HEK293 (cell line): ENCODE measurements at regions not wholly inside any gene's neighbourhood (a gene's known extent, or its start where the extent isn't known, plus 50 kb on each side); places are given as distances from the start of the nearest gene placed in this dataset.

Source experiments
- EGR2 ChIP-seq: fragments of 450-650 bp; formaldehyde crosslinking; IDR thresholded peaks from 2 replicates; pipeline ENCODE4 v1.5.1; 2016; ENCODE audit warnings: low read depth, missing biosample characterization, missing genetic modification characterization
- GLI2 ChIP-seq: fragments of 450-650 bp; formaldehyde crosslinking; IDR thresholded peaks from 2 replicates; pipeline ENCODE4; 2017; ENCODE audit warnings: missing biosample characterization, missing genetic modification characterization, low read depth, borderline replicate concordance
- GLIS1 ChIP-seq: fragments of 450-650 bp; formaldehyde crosslinking; IDR thresholded peaks from 2 replicates; pipeline ENCODE4 v1.5.1; 2016; ENCODE audit warnings: missing biosample characterization, missing genetic modification characterization
- SP2 ChIP-seq: fragments of 450-650 bp; formaldehyde crosslinking; IDR thresholded peaks from 2 replicates; pipeline ENCODE4 v1.5.1; 2016; ENCODE audit warnings: missing biosample characterization, missing genetic modification characterization
- SP3 ChIP-seq: fragments of 450-650 bp; formaldehyde crosslinking; IDR thresholded peaks from 2 replicates; pipeline ENCODE4 v1.5.1; 2016; ENCODE audit warnings: missing biosample characterization, missing genetic modification characterization
- ZBTB17 ChIP-seq: fragments of 450-650 bp; formaldehyde crosslinking; IDR thresholded peaks from 2 replicates; pipeline ENCODE4 v1.5.1; 2016; ENCODE audit warnings: missing biosample characterization, missing genetic modification characterization
- ZBTB20 ChIP-seq: fragments of 450-650 bp; formaldehyde crosslinking; IDR thresholded peaks from 2 replicates; pipeline ENCODE4 v1.5.1; 2016; ENCODE audit warnings: missing biosample characterization, missing genetic modification characterization
- ZBTB21 ChIP-seq: fragments of 450-650 bp; formaldehyde crosslinking; IDR thresholded peaks from 2 replicates; pipeline ENCODE4 v1.5.1; 2017; ENCODE audit warnings: missing biosample characterization, missing genetic modification characterization
- ZBTB48 ChIP-seq: fragments of 450-650 bp; formaldehyde crosslinking; IDR thresholded peaks from 2 replicates; pipeline ENCODE4 v1.5.1; 2016; ENCODE audit warnings: missing biosample characterization, missing genetic modification characterization
- ZBTB8A ChIP-seq: fragments of 450-650 bp; formaldehyde crosslinking; IDR thresholded peaks from 2 replicates; pipeline ENCODE4 v1.5.1; 2016; ENCODE audit warnings: missing biosample characterization, missing genetic modification characterization
- ZEB2 ChIP-seq: fragments of 450-650 bp; formaldehyde crosslinking; IDR thresholded peaks from 2 replicates; pipeline ENCODE4 v1.5.1; 2016; ENCODE audit warnings: missing biosample characterization, missing genetic modification characterization
- ZFP69B ChIP-seq: fragments of 450-650 bp; formaldehyde crosslinking; IDR thresholded peaks from 2 replicates; pipeline ENCODE4 v1.5.1; 2016; ENCODE audit warnings: missing biosample characterization, missing genetic modification characterization
- ZIC2 ChIP-seq: fragments of 450-650 bp; formaldehyde crosslinking; IDR thresholded peaks from 2 replicates; pipeline ENCODE4 v1.5.1; 2016; ENCODE audit warnings: missing biosample characterization, missing genetic modification characterization
- ZNF132 ChIP-seq: fragments of 450-650 bp; formaldehyde crosslinking; IDR thresholded peaks from 2 replicates; pipeline ENCODE4 v1.5.1; 2017; ENCODE audit warnings: missing biosample characterization, missing genetic modification characterization, borderline replicate concordance
- ZNF157 ChIP-seq: fragments of 450-650 bp; formaldehyde crosslinking; IDR thresholded peaks from 2 replicates; pipeline ENCODE4 v1.5.1; 2016; ENCODE audit warnings: missing biosample characterization, missing genetic modification characterization
- ZNF169 ChIP-seq: fragments of 450-650 bp; formaldehyde crosslinking; IDR thresholded peaks from 2 replicates; pipeline ENCODE4 v1.5.1; 2016; ENCODE audit warnings: missing biosample characterization, missing genetic modification characterization
- ZNF214 ChIP-seq: fragments of 450-650 bp; formaldehyde crosslinking; IDR thresholded peaks from 2 replicates; pipeline ENCODE4 v1.5.1; 2017; ENCODE audit warnings: missing biosample characterization, mild to moderate bottlenecking, missing genetic modification characterization, borderline replicate concordance
- ZNF221 ChIP-seq: fragments of 450-650 bp; formaldehyde crosslinking; IDR thresholded peaks from 2 replicates; pipeline ENCODE4 v1.5.1; 2017; ENCODE audit warnings: missing biosample characterization, missing genetic modification characterization, borderline replicate concordance
- ZNF23 ChIP-seq: fragments of 450-650 bp; formaldehyde crosslinking; IDR thresholded peaks from 2 replicates; pipeline ENCODE4 v1.5.1; 2016; ENCODE audit warnings: missing biosample characterization, missing genetic modification characterization, borderline replicate concordance
- ZNF24 ChIP-seq: fragments of 450-650 bp; formaldehyde crosslinking; IDR thresholded peaks from 2 replicates; pipeline ENCODE4 v1.5.1; 2016; ENCODE audit warnings: missing biosample characterization, missing genetic modification characterization
- ZNF324 ChIP-seq: fragments of 450-650 bp; formaldehyde crosslinking; IDR thresholded peaks from 2 replicates; pipeline ENCODE4 v1.5.1; 2016; ENCODE audit warnings: missing biosample characterization, missing genetic modification characterization
- ZNF335 ChIP-seq: fragments of 450-650 bp; formaldehyde crosslinking; conservative IDR thresholded peaks from 2 replicates; pipeline ENCODE4 v1.5.1; 2016; ENCODE audit warnings: missing biosample characterization, missing genetic modification characterization
- ZNF350 ChIP-seq: fragments of 450-650 bp; formaldehyde crosslinking; IDR thresholded peaks from 2 replicates; pipeline ENCODE4 v1.5.0; 2017; ENCODE audit warnings: missing biosample characterization, mild to moderate bottlenecking, missing genetic modification characterization
- ZNF416 ChIP-seq: fragments of 450-650 bp; formaldehyde crosslinking; IDR thresholded peaks from 2 replicates; pipeline ENCODE4 v1.5.1; 2016; ENCODE audit warnings: missing biosample characterization, missing genetic modification characterization
- ZNF423 ChIP-seq: fragments of 450-650 bp; formaldehyde crosslinking; IDR thresholded peaks from 2 replicates; pipeline ENCODE4 v1.5.1; 2016; ENCODE audit warnings: missing biosample characterization, missing genetic modification characterization
- ZNF521 ChIP-seq: fragments of 450-650 bp; formaldehyde crosslinking; IDR thresholded peaks from 2 replicates; pipeline ENCODE4 v1.5.1; 2017; ENCODE audit warnings: missing biosample characterization, mild to moderate bottlenecking, missing genetic modification characterization
- ZNF558 ChIP-seq: fragments of 450-650 bp; formaldehyde crosslinking; IDR thresholded peaks from 2 replicates; pipeline ENCODE4 v1.5.1; 2016; ENCODE audit warnings: missing biosample characterization, missing genetic modification characterization
- ZNF561 ChIP-seq: fragments of 450-650 bp; IDR thresholded peaks from 2 replicates; pipeline ENCODE4 v1.5.1; 2018; ENCODE audit warnings: missing biosample characterization, missing genetic modification characterization, borderline replicate concordance
- ZNF571 ChIP-seq: fragments of 450-650 bp; formaldehyde crosslinking; IDR thresholded peaks from 2 replicates; pipeline ENCODE4 v1.5.0; 2017; ENCODE audit warnings: missing biosample characterization, missing genetic modification characterization
- ZNF600 ChIP-seq: fragments of 450-650 bp; formaldehyde crosslinking; IDR thresholded peaks from 2 replicates; pipeline ENCODE4 v1.5.1; 2016; ENCODE audit warnings: missing biosample characterization, missing genetic modification characterization
- ZNF658 ChIP-seq: fragments of 450-650 bp; formaldehyde crosslinking; IDR thresholded peaks from 2 replicates; pipeline ENCODE4; 2016; ENCODE audit warnings: missing biosample characterization, missing genetic modification characterization
- ZNF701 ChIP-seq: fragments of 450-650 bp; formaldehyde crosslinking; IDR thresholded peaks from 2 replicates; pipeline ENCODE4 v1.5.1; 2016; ENCODE audit warnings: missing biosample characterization, missing genetic modification characterization
- ZSCAN16 ChIP-seq: fragments of 450-650 bp; formaldehyde crosslinking; IDR thresholded peaks from 2 replicates; pipeline ENCODE4 v1.5.1; 2016; ENCODE audit warnings: missing biosample characterization, missing genetic modification characterization
- TF ChIP-seq, protein P1 (sequence below): fragments of 450-650 bp; formaldehyde crosslinking; IDR thresholded peaks from 2 replicates; pipeline ENCODE4 v1.5.1; 2017; ENCODE audit warnings: missing biosample characterization, mild to moderate bottlenecking, missing genetic modification characterization, moderate library complexity
- TF ChIP-seq, protein P2 (sequence below): fragments of 450-650 bp; formaldehyde crosslinking; IDR thresholded peaks from 2 replicates; pipeline ENCODE4 v1.5.1; 2016; ENCODE audit warnings: missing biosample characterization, missing genetic modification characterization
- TF ChIP-seq, protein P3 (sequence below): fragments of 450-650 bp; formaldehyde crosslinking; IDR thresholded peaks from 2 replicates; pipeline ENCODE4 v1.5.1; 2016; ENCODE audit warnings: missing biosample characterization, missing genetic modification characterization
- TF ChIP-seq, protein P4 (sequence below): fragments of 450-650 bp; formaldehyde crosslinking; IDR thresholded peaks from 2 replicates; pipeline ENCODE4 v1.5.1; 2016; ENCODE audit warnings: missing biosample characterization, missing genetic modification characterization

DNA sequence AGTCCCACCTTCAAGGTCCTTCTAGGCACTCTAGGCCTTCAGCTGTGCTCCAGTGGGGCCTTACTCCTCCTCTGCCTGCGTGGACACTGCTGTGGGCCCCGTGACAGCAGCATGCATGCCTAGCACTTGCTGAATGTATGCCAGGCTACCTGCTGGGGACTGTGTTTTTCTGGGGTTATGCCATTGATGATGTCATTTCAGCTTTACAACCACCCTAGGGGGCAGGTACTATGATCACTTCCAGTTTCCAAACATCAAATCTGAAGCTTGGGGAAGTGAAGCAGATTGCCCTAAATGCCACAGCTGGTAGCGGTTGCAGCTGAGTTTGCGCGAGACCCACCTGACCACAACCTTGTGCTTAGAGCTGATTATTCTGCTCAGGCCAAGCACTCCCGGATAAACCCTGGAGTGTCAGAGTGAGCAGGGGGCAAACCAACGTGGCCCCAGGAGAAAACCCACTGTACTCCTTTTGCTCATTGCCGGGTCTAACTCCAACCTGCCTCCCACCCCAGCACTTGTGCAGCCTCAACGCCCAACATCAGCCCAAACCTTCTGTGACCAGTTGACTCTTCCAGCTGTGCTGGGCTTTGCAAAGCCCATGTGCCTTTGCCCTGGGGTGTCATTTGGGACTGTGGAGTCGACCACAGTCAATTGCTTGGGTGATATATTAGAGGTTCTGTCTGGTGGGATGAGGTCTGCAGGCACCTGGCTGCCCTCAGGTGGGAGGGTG lies 168.4 kb downstream of the ENGASE start (continued):
- TF ChIP-seq, protein P1, sequence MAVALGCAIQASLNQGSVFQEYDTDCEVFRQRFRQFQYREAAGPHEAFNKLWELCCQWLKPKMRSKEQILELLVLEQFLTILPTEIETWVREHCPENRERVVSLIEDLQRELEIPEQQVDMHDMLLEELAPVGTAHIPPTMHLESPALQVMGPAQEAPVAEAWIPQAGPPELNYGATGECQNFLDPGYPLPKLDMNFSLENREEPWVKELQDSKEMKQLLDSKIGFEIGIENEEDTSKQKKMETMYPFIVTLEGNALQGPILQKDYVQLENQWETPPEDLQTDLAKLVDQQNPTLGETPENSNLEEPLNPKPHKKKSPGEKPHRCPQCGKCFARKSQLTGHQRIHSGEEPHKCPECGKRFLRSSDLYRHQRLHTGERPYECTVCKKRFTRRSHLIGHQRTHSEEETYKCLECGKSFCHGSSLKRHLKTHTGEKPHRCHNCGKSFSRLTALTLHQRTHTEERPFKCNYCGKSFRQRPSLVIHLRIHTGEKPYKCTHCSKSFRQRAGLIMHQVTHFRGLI (tag by site-specific recombination): peak; percentile 95
- TF ChIP-seq ZNF571 (tag by site-specific recombination) (no peak), ZNF416 (tag by site-specific recombination) (no peak), ZSCAN16 (tag by site-specific recombination) (no peak), ZNF561 (no peak), ZNF157 (tag by site-specific recombination) (no peak), ZNF169 (tag by site-specific recombination) (no peak), ZBTB17 (peak; percentile 34; the same call in 1 of the 2 replicates), GLI2 (tag by site-specific recombination) (no peak), GLIS1 (tag by site-specific recombination) (peak; percentile 99), ZNF701 (tag by site-specific recombination) (no peak), ZFP69B (tag by site-specific recombination) (peak; percentile 99), ZBTB21 (tag by site-specific recombination) (peak; percentile 95), ZNF335 (tag by site-specific recombination) (peak; percentile 67), ZNF600 (tag by site-specific recombination) (peak; percentile 93), ZNF423 (tag by site-specific recombination) (peak; percentile 67), ZBTB8A (tag by site-specific recombination) (0 out of 2 replicates have a peak, but pooled peaks have one; percentile 32), ZNF132 (no peak), ZNF658 (tag by site-specific recombination) (no peak), ZIC2 (tag by site-specific recombination) (peak; percentile 99), ZBTB48 (tag by site-specific recombination) (peak; percentile 95), ZNF214 (no peak), SP2 (tag by site-specific recombination) (no peak), ZNF324 (tag by site-specific recombination) (peak; percentile 76; the same call in 1 of the 2 replicates), ZNF558 (no peak), ZNF221 (tag by site-specific recombination) (no peak), ZNF350 (tag by site-specific recombination) (no peak), ZBTB20 (tag by site-specific recombination) (peak; percentile 55; the same call in 1 of the 2 replicates), SP3 (tag by site-specific recombination) (no peak), ZNF521 (no peak), ZEB2 (peak; percentile 60; the same call in 1 of the 2 replicates), ZNF23 (no peak), ZNF24 (tag by site-specific recombination) (peak; percentile 91), EGR2 (tag by site-specific recombination) (no peak)
- TF ChIP-seq, protein P2, sequence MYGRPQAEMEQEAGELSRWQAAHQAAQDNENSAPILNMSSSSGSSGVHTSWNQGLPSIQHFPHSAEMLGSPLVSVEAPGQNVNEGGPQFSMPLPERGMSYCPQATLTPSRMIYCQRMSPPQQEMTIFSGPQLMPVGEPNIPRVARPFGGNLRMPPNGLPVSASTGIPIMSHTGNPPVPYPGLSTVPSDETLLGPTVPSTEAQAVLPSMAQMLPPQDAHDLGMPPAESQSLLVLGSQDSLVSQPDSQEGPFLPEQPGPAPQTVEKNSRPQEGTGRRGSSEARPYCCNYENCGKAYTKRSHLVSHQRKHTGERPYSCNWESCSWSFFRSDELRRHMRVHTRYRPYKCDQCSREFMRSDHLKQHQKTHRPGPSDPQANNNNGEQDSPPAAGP: peak; percentile 57
- TF ChIP-seq, protein P3, sequence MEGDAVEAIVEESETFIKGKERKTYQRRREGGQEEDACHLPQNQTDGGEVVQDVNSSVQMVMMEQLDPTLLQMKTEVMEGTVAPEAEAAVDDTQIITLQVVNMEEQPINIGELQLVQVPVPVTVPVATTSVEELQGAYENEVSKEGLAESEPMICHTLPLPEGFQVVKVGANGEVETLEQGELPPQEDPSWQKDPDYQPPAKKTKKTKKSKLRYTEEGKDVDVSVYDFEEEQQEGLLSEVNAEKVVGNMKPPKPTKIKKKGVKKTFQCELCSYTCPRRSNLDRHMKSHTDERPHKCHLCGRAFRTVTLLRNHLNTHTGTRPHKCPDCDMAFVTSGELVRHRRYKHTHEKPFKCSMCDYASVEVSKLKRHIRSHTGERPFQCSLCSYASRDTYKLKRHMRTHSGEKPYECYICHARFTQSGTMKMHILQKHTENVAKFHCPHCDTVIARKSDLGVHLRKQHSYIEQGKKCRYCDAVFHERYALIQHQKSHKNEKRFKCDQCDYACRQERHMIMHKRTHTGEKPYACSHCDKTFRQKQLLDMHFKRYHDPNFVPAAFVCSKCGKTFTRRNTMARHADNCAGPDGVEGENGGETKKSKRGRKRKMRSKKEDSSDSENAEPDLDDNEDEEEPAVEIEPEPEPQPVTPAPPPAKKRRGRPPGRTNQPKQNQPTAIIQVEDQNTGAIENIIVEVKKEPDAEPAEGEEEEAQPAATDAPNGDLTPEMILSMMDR (tag by site-specific recombination): no peak
- TF ChIP-seq, protein P4, sequence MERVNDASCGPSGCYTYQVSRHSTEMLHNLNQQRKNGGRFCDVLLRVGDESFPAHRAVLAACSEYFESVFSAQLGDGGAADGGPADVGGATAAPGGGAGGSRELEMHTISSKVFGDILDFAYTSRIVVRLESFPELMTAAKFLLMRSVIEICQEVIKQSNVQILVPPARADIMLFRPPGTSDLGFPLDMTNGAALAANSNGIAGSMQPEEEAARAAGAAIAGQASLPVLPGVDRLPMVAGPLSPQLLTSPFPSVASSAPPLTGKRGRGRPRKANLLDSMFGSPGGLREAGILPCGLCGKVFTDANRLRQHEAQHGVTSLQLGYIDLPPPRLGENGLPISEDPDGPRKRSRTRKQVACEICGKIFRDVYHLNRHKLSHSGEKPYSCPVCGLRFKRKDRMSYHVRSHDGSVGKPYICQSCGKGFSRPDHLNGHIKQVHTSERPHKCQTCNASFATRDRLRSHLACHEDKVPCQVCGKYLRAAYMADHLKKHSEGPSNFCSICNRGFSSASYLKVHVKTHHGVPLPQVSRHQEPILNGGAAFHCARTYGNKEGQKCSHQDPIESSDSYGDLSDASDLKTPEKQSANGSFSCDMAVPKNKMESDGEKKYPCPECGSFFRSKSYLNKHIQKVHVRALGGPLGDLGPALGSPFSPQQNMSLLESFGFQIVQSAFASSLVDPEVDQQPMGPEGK (tag by site-specific recombination): peak; percentile 71; the same call in 1 of the 2 replicates
